ENCODE measurements at regions not wholly inside any gene's neighbourhood (a gene's known extent, or its start where the extent isn't known, plus 50 kb on each side); places are given as distances from the start of the nearest gene placed in this dataset.

DNA sequence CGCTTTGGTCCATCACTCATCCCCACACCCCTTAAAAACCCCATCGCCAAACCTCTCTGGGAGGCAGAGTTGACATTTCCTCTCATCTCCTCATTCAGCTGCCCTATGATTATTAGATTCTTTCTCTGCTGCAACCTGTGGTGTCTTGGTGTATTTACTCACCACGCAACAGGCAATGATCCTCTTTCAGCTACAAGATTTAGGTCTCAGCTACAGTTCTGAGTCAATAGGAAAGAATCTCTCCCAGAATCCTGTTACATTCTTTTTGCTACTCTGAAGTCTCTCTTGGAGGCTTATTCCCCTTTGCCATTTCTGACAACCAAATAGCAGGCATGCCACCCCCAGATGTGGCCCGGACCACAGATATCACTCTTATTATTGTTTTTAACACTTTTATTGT, 468.3 kb upstream of the GYPC start:
- 75% methylated on average over 4 of the region's 4 CpGs for WGBS
- no peak for DNase-seq (ENCODE audit: low spot score)

DNA sequence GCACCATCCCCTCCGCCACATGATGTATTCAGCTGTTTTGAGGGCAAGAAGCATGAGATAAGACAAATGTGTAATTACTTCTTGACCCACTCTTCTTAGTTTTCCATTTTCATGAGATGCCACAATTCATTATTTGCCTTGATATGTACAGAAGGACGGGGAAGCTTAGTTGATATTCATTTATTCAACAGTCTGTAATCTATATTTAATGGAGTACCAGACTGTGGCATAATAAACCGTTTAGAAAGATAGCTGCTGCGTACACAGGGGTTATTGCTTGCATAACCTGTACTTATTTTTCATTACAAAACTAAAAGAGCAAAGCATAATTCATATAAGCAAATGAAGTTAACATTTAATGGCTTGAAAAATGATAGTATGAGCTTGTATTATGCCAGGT, 466.4 kb upstream of the GYPC start:
- DNase-seq (ENCODE audit: low spot score) = no peak
- Histone ChIP-seq H3K27ac (ENCODE audit: low read depth in 1 of 2, low read length in 2 of 2) (no peak overlapping the region), H3K9ac (ENCODE audit: low read depth in 1 of 2, low read length in 2 of 2) (no peak overlapping the region), H3K4me1 (ENCODE audit: control insufficient read depth in 4 of 4, insufficient read depth in 4 of 4, low read length in 3 of 4) (no peaks in the 10 kb centered on the region), H3K36me3 (ENCODE audit: control insufficient read depth in 4 of 4, insufficient read depth in 3 of 4, low read depth in 1 of 4, low read length in 3 of 4) (no peaks in the 10 kb centered on the region), H3K9me3 (ENCODE audit: control insufficient read depth in 4 of 4, low read length in 3 of 4) (no peaks in the 10 kb centered on the region), H3K27me3 (ENCODE audit: control insufficient read depth in 4 of 4, insufficient read depth in 4 of 4, low read length in 3 of 4) (no peaks in the 10 kb centered on the region), H3K4me3 (ENCODE audit: low read depth in 1 of 3, low read length in 3 of 3) (no peak overlapping the region)
- 72% methylated on average over 4 of the region's 4 CpGs for WGBS
- TF ChIP-seq FOXA1 (IDR thresholded peaks at IDR 0.05) (no peak), RAD21 (IDR thresholded peaks at IDR 0.05) (no peak), JUND (IDR thresholded peaks at IDR 0.05) (no peak), SP1 (IDR thresholded peaks at IDR 0.05) (no peak), EGR1 (IDR thresholded peaks at IDR 0.05; ENCODE audit: low read depth in 2 of 2) (no peak), YY1 (IDR thresholded peaks at IDR 0.05) (no peak), HNF4G (IDR thresholded peaks at IDR 0.05) (no peak)
- TF ChIP-seq, protein P1, sequence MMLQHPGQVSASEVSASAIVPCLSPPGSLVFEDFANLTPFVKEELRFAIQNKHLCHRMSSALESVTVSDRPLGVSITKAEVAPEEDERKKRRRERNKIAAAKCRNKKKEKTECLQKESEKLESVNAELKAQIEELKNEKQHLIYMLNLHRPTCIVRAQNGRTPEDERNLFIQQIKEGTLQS (IDR thresholded peaks at IDR 0.05) = no peak
- TF ChIP-seq, protein P2, sequence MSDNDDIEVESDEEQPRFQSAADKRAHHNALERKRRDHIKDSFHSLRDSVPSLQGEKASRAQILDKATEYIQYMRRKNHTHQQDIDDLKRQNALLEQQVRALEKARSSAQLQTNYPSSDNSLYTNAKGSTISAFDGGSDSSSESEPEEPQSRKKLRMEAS (IDR thresholded peaks at IDR 0.05) = no peak
- TF ChIP-seq, protein P3, sequence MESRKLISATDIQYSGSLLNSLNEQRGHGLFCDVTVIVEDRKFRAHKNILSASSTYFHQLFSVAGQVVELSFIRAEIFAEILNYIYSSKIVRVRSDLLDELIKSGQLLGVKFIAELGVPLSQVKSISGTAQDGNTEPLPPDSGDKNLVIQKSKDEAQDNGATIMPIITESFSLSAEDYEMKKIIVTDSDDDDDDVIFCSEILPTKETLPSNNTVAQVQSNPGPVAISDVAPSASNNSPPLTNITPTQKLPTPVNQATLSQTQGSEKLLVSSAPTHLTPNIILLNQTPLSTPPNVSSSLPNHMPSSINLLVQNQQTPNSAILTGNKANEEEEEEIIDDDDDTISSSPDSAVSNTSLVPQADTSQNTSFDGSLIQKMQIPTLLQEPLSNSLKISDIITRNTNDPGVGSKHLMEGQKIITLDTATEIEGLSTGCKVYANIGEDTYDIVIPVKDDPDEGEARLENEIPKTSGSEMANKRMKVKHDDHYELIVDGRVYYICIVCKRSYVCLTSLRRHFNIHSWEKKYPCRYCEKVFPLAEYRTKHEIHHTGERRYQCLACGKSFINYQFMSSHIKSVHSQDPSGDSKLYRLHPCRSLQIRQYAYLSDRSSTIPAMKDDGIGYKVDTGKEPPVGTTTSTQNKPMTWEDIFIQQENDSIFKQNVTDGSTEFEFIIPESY (IDR thresholded peaks at IDR 0.05) = no peak

More for the DNA sequence above, 468.3 kb upstream of the GYPC start:
- no peak for TF ChIP-seq TAF1 (conservative IDR thresholded peaks at IDR 0.05)
- no peak for TF ChIP-seq EGR1 (IDR thresholded peaks at IDR 0.05; ENCODE audit: low read depth in 2 of 2)
- TF ChIP-seq RAD21 (IDR thresholded peaks at IDR 0.05) = no peak
- TF ChIP-seq, protein P2 (IDR thresholded peaks at IDR 0.05) = no peak
- no peak for TF ChIP-seq GABPA (IDR thresholded peaks at IDR 0.05 in 1 of 2, conservative IDR thresholded peaks at IDR 0.05 in 1 of 2)
- no peak for TF ChIP-seq HNF4A (conservative IDR thresholded peaks at IDR 0.05)
- no peak for TF ChIP-seq RXRA (IDR thresholded peaks at IDR 0.05)
- TF ChIP-seq SP1 (IDR thresholded peaks at IDR 0.05) = no peak
- TF ChIP-seq, protein P3 (IDR thresholded peaks at IDR 0.05) = no peak
- TF ChIP-seq, protein P4, sequence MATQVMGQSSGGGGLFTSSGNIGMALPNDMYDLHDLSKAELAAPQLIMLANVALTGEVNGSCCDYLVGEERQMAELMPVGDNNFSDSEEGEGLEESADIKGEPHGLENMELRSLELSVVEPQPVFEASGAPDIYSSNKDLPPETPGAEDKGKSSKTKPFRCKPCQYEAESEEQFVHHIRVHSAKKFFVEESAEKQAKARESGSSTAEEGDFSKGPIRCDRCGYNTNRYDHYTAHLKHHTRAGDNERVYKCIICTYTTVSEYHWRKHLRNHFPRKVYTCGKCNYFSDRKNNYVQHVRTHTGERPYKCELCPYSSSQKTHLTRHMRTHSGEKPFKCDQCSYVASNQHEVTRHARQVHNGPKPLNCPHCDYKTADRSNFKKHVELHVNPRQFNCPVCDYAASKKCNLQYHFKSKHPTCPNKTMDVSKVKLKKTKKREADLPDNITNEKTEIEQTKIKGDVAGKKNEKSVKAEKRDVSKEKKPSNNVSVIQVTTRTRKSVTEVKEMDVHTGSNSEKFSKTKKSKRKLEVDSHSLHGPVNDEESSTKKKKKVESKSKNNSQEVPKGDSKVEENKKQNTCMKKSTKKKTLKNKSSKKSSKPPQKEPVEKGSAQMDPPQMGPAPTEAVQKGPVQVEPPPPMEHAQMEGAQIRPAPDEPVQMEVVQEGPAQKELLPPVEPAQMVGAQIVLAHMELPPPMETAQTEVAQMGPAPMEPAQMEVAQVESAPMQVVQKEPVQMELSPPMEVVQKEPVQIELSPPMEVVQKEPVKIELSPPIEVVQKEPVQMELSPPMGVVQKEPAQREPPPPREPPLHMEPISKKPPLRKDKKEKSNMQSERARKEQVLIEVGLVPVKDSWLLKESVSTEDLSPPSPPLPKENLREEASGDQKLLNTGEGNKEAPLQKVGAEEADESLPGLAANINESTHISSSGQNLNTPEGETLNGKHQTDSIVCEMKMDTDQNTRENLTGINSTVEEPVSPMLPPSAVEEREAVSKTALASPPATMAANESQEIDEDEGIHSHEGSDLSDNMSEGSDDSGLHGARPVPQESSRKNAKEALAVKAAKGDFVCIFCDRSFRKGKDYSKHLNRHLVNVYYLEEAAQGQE (IDR thresholded peaks at IDR 0.05) = no peak
- no peak for TF ChIP-seq NR2F2 (IDR thresholded peaks at IDR 0.05)
- TF ChIP-seq, protein P5, sequence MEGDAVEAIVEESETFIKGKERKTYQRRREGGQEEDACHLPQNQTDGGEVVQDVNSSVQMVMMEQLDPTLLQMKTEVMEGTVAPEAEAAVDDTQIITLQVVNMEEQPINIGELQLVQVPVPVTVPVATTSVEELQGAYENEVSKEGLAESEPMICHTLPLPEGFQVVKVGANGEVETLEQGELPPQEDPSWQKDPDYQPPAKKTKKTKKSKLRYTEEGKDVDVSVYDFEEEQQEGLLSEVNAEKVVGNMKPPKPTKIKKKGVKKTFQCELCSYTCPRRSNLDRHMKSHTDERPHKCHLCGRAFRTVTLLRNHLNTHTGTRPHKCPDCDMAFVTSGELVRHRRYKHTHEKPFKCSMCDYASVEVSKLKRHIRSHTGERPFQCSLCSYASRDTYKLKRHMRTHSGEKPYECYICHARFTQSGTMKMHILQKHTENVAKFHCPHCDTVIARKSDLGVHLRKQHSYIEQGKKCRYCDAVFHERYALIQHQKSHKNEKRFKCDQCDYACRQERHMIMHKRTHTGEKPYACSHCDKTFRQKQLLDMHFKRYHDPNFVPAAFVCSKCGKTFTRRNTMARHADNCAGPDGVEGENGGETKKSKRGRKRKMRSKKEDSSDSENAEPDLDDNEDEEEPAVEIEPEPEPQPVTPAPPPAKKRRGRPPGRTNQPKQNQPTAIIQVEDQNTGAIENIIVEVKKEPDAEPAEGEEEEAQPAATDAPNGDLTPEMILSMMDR (IDR thresholded peaks at IDR 0.05; ENCODE audit: low read depth, low read length, missing input control) = no peak
- TF ChIP-seq YY1 (IDR thresholded peaks at IDR 0.05) = no peak
- no peak for TF ChIP-seq JUND (IDR thresholded peaks at IDR 0.05)
- no peak for TF ChIP-seq FOXA1 (IDR thresholded peaks at IDR 0.05)
- TF ChIP-seq HNF4G (IDR thresholded peaks at IDR 0.05) = no peak
- no peak for TF ChIP-seq FOXA2 (IDR thresholded peaks at IDR 0.05)
- no peaks in the 10 kb centered on the region for H3K9me3 ChIP-seq (ENCODE audit: control insufficient read depth in 4 of 4, low read length in 3 of 4)
- no peaks in the 10 kb centered on the region for H3K27me3 ChIP-seq (ENCODE audit: control insufficient read depth in 4 of 4, insufficient read depth in 4 of 4, low read length in 3 of 4)
- no peak overlapping the region for H3K27ac ChIP-seq (ENCODE audit: low read depth in 1 of 2, low read length in 2 of 2)
- H3K4me1 ChIP-seq (ENCODE audit: control insufficient read depth in 4 of 4, insufficient read depth in 4 of 4, low read length in 3 of 4) = no peaks in the 10 kb centered on the region
- H3K36me3 ChIP-seq (ENCODE audit: control insufficient read depth in 4 of 4, insufficient read depth in 3 of 4, low read depth in 1 of 4, low read length in 3 of 4) = no peaks in the 10 kb centered on the region
- no peak overlapping the region for H3K9ac ChIP-seq (ENCODE audit: low read depth in 1 of 2, low read length in 2 of 2)
- no peak overlapping the region for H3K4me3 ChIP-seq (ENCODE audit: low read depth in 1 of 3, low read length in 3 of 3)
